WTC11 (cell line): ENCODE measurements at regions not wholly inside any gene's neighbourhood (a gene's known extent, or its start where the extent isn't known, plus 50 kb on each side); places are given as distances from the start of the nearest gene placed in this dataset.

Experiments used
- ATAC-seq: fragments of 200-7000 bp; cut with Tn5 transposase; 2 replicates; pipeline ENCODE4 v1.10.0; 2021; ENCODE audit warnings: mild to moderate bottlenecking, moderate library complexity
- CTCF ChIA-PET: fragments of 300-600 bp; sonication (Branson Sonifier 250); formaldehyde crosslinking; loops from one replicate; lab custom pipeline; 2021; ENCODE audit warnings: antibody characterized with exemption; lab: Charles Lee
- POLR2A ChIA-PET: fragments of 350-600 bp; sonication (Branson Sonifier 250); formaldehyde crosslinking; loops from one replicate; lab custom pipeline; 2021; ENCODE audit warnings: antibody characterized with exemption; lab: Charles Lee
- DNase-seq: peaks from one replicate; pipeline ENCODE4 v3.0.0; 2021; ENCODE audit warnings: low spot score
- H3K27ac Mint-ChIP-seq: 2 replicates; pipeline ENCODE4 v1.8.0; 2021; ENCODE audit warnings: mixed read lengths
- H3K27me3 Mint-ChIP-seq: 2 replicates; pipeline ENCODE4 v1.8.0; 2021; ENCODE audit warnings: low read depth, mild to moderate bottlenecking, moderate library complexity, mixed read lengths
- H3K36me3 Mint-ChIP-seq: 2 replicates; pipeline ENCODE4 v1.8.0; 2021; ENCODE audit warnings: mixed read lengths
- H3K4me1 Mint-ChIP-seq: 2 replicates; pipeline ENCODE4 v1.8.0; 2022; ENCODE audit warnings: mixed read lengths
- H3K4me3 Mint-ChIP-seq: 2 replicates; pipeline ENCODE4 v1.8.0; 2021; ENCODE audit warnings: mild to moderate bottlenecking, moderate library complexity, mixed read lengths
- H3K9me3 Mint-ChIP-seq: 2 replicates; pipeline ENCODE4 v1.8.0; 2021; ENCODE audit warnings: mixed read lengths
- AR ChIP-seq: fragments of 250-450 bp; sonication (Bioruptor Pico); IDR thresholded peaks from 2 replicates; pipeline ENCODE4 v1.9.0; 2021; ENCODE audit warnings: mild to moderate bottlenecking
- ATF1 ChIP-seq: sonication (generic); formaldehyde crosslinking; IDR thresholded peaks from 2 replicates; pipeline ENCODE4 v1.8.1; 2023; ENCODE audit warnings: mild to moderate bottlenecking, moderate library complexity, missing genetic modification reagents
- E2F5 ChIP-seq: sonication (generic); formaldehyde crosslinking; IDR thresholded peaks from 2 replicates; pipeline ENCODE4 v1.8.1; 2022; ENCODE audit warnings: mild to moderate bottlenecking, moderate library complexity, missing genetic modification reagents
- HMGA2 ChIP-seq: fragments of 250-450 bp; sonication (Bioruptor Pico); IDR thresholded peaks from 2 replicates; pipeline ENCODE4 v1.4.0; 2021; ENCODE audit warnings: mild to moderate bottlenecking, moderate library complexity
- IRF1 ChIP-seq: sonication (generic); formaldehyde crosslinking; IDR thresholded peaks from 2 replicates; pipeline ENCODE4 v1.8.0; 2023; ENCODE audit warnings: missing genetic modification reagents
- JUN ChIP-seq: sonication (generic); formaldehyde crosslinking; IDR thresholded peaks from 2 replicates; pipeline ENCODE4 v1.8.0; 2023; ENCODE audit warnings: mild to moderate bottlenecking, missing genetic modification reagents
- KAT7 ChIP-seq: sonication (generic); formaldehyde crosslinking; IDR thresholded peaks from 2 replicates; pipeline ENCODE4 v1.8.1; 2023; ENCODE audit warnings: missing genetic modification reagents, mild to moderate bottlenecking, borderline replicate concordance
- MAX ChIP-seq: sonication (generic); formaldehyde crosslinking; IDR thresholded peaks from 2 replicates; pipeline ENCODE4 v1.8.0; 2022; ENCODE audit warnings: mild to moderate bottlenecking, missing genetic modification reagents
- SOX15 ChIP-seq: fragments of 250-450 bp; sonication (Bioruptor Pico); IDR thresholded peaks from 2 replicates; pipeline ENCODE4 v1.9.0; 2021; ENCODE audit warnings: mild to moderate bottlenecking
- TCF7 ChIP-seq: sonication (generic); formaldehyde crosslinking; IDR thresholded peaks from 2 replicates; pipeline ENCODE4 v1.8.0; 2022; ENCODE audit warnings: mild to moderate bottlenecking, low read depth, missing genetic modification reagents, moderate library complexity
- TP53 ChIP-seq: sonication (generic); formaldehyde crosslinking; IDR thresholded peaks from 2 replicates; pipeline ENCODE4 v1.8.1; 2023; ENCODE audit warnings: mild to moderate bottlenecking, missing genetic modification reagents
- ZNF121 ChIP-seq: sonication (generic); formaldehyde crosslinking; IDR thresholded peaks from 2 replicates; pipeline ENCODE4 v1.8.0; 2023; ENCODE audit warnings: missing genetic modification reagents
- ZNF532 ChIP-seq: fragments of 250-450 bp; sonication (Bioruptor Pico); IDR thresholded peaks from 2 replicates; pipeline ENCODE4 v1.9.0; 2021; ENCODE audit warnings: mild to moderate bottlenecking, borderline replicate concordance
- ZNF671 ChIP-seq: fragments of 250-450 bp; sonication (Bioruptor Pico); IDR thresholded peaks from 2 replicates; pipeline ENCODE4 v1.8.0; 2021; ENCODE audit warnings: mild to moderate bottlenecking

- Mint-ChIP-seq H3K27me3 (no peaks in the 10 kb centered on the region; the same call in 1 of the 2 replicates), H3K9me3 (peaks cover 14% of the 10 kb centered on the region), H3K4me1 (peaks cover 9% of the 10 kb centered on the region), H3K27ac (no peak overlapping the region), H3K4me3 (no peak overlapping the region), H3K36me3 (peaks cover 11% of the 10 kb centered on the region)
- DNase-seq (no peak), ATAC-seq (no peak)
- CTCF ChIA-PET, result no interaction called here
- TF ChIP-seq MAX, result no peak
- TF ChIP-seq E2F5 (CRISPR knock-in tag), result no peak
- no peak for TF ChIP-seq HMGA2
- no peak for TF ChIP-seq AR
- no peak for TF ChIP-seq ZNF671 (CRISPR knock-in tag)
- no peak for TF ChIP-seq SOX15 (CRISPR knock-in tag)
- TF ChIP-seq ATF1 (CRISPR knock-in tag), result no peak
- TF ChIP-seq ZNF532, result no peak
- TF ChIP-seq TP53 (CRISPR knock-in tag), result no peak
- TF ChIP-seq KAT7 (CRISPR knock-in tag), result no peak
- no peak for TF ChIP-seq JUN
- no peak for TF ChIP-seq IRF1 (CRISPR knock-in tag)
- no peak for TF ChIP-seq TCF7 (CRISPR knock-in tag)
- TF ChIP-seq ZNF121 (CRISPR knock-in tag), result no peak
- POLR2A ChIA-PET, result no interaction called here
Measured at GRCh38 chr4:181030961-181031360, 1212.2 kb upstream of the TENM3 start.

GRCh38 chr4:181043486-181043885 is 1199.7 kb upstream of the TENM3 start:
- Mint-ChIP-seq H3K27ac (no peak overlapping the region), H3K9me3 (peaks cover 8% of the 10 kb centered on the region), H3K4me3 (no peak overlapping the region), H3K36me3 (0 out of 2 replicates have a peak, but pooled peaks cover 3% of the 10 kb centered on the region), H3K27me3 (no peaks in the 10 kb centered on the region), H3K4me1 (no peaks in the 10 kb centered on the region)
- ChIA-PET CTCF (no interaction called here), POLR2A (no interaction called here)
- DNase-seq (no peak), ATAC-seq (no peak)
- no peak for TF ChIP-seq AR
